H1 (cell line): ENCODE measurements at regions not wholly inside any gene's neighbourhood (a gene's known extent, or its start where the extent isn't known, plus 50 kb on each side); places are given as distances from the start of the nearest gene placed in this dataset.

ENCODE experiments used
- CTCF ChIA-PET: fragments of 300-600 bp; sonication (Branson Sonifier 250); formaldehyde crosslinking; loops from one replicate; lab custom pipeline; 2021; ENCODE audit not compliant: partially characterized antibody; lab: Charles Lee
- POLR2A ChIA-PET: fragments of 300-600 bp; sonication (Branson Sonifier 250); formaldehyde crosslinking; loops from one replicate; lab custom pipeline; 2021; ENCODE audit warnings: inconsistent platforms; ENCODE audit not compliant: partially characterized antibody; lab: Charles Lee
- DNase-seq, 2 experiments: peaks; one replicate each; pipeline versions ENCODE4 v3.0.0 to v3.0.0-alpha.2; 2010 to 2022; ENCODE audit warnings: low spot score in 2 of 2, low read depth in 1 of 2, mixed read lengths in 1 of 2
- FAIRE-seq: peaks from 2 replicates; lab custom pipeline; 2011; peaks lifted over from hg19 to GRCh38; lab: Jason Lieb, UNC
- H2AFZ ChIP-seq: 2 replicates; pipeline ENCODE4 v1.8.1; 2012; ENCODE audit warnings: low read length, inconsistent platforms
- H2AK5ac ChIP-seq: 2 replicates; pipeline ENCODE4 v1.6.1; 2013; ENCODE audit warnings: low read depth, low read length
- H2BK120ac ChIP-seq: replicated peaks from 2 replicates; pipeline ENCODE3; 2013; ENCODE audit warnings: low read depth, low read length, inconsistent platforms
- H2BK12ac ChIP-seq: 2 replicates; pipeline ENCODE4 v1.6.1; 2013; ENCODE audit warnings: low read depth, low read length
- H2BK15ac ChIP-seq: 2 replicates; pipeline ENCODE4 v1.6.1; 2013; ENCODE audit warnings: low read length
- H2BK20ac ChIP-seq: 2 replicates; pipeline ENCODE4 v1.6.1; 2013; ENCODE audit warnings: low read length
- H2BK5ac ChIP-seq: 2 replicates; pipeline ENCODE4 v1.6.1; 2013; ENCODE audit warnings: low read depth, low read length
- H3K14ac ChIP-seq: 2 replicates; pipeline ENCODE4 v1.6.1; 2013; ENCODE audit warnings: inconsistent platforms; ENCODE audit not compliant: insufficient read length
- H3K18ac ChIP-seq: 2 replicates; pipeline ENCODE4 v1.6.1; 2013; ENCODE audit warnings: low read length; ENCODE audit errors: extremely low read depth
- H3K23ac ChIP-seq: 2 replicates; pipeline ENCODE4 v1.6.1; 2013; ENCODE audit warnings: inconsistent platforms; ENCODE audit not compliant: insufficient read length
- H3K23me2 ChIP-seq: 2 replicates; pipeline ENCODE4 v1.6.1; 2013; ENCODE audit warnings: low read depth, low read length
- H3K27ac ChIP-seq: 2 replicates; pipeline ENCODE4 v1.6.1; 2011; ENCODE audit warnings: low read depth, low read length, inconsistent platforms
- H3K27me3 ChIP-seq, 4 experiments: replicated peaks in 1 of 4; 1 replicate in 1 of 4; 2 replicates in 3 of 4; pipeline versions ENCODE4 v1.6.1 to v1.8.1; 2011 to 2013; ENCODE audit warnings: low read length in 3 of 4, mild to moderate bottlenecking in 3 of 4, inconsistent platforms in 2 of 4, mixed read lengths in 2 of 4, moderate library complexity in 1 of 4; ENCODE audit not compliant: control insufficient read depth in 3 of 4, insufficient read depth in 3 of 4; ENCODE audit errors: extremely low read depth in 1 of 4
- H3K36me3 ChIP-seq, 4 experiments: 2 replicates each; pipeline versions ENCODE4 v1.6.1 to v1.8.1; 2011 to 2013; ENCODE audit warnings: mild to moderate bottlenecking in 4 of 4, low read length in 3 of 4, moderate library complexity in 2 of 4, control low read depth in 1 of 4, inconsistent platforms in 1 of 4; ENCODE audit not compliant: insufficient read depth in 4 of 4, control insufficient read depth in 2 of 4
- H3K4ac ChIP-seq: replicated peaks from 2 replicates; pipeline ENCODE3; 2013; ENCODE audit warnings: low read length, low read depth, mixed read lengths, inconsistent platforms; ENCODE audit not compliant: insufficient read length
- H3K4me1 ChIP-seq, 4 experiments: replicated peaks in 1 of 4; 1 replicate in 1 of 4; 2 replicates in 3 of 4; pipeline versions ENCODE4 v1.6.1 to v1.8.1; 2011 to 2013; ENCODE audit warnings: low read length in 3 of 4, inconsistent platforms in 2 of 4, mixed read lengths in 1 of 4; ENCODE audit not compliant: insufficient read depth in 4 of 4, control insufficient read depth in 3 of 4
- H3K4me2 ChIP-seq, 2 experiments: 2 replicates each; pipeline versions ENCODE4 v1.6.1 to v1.8.1; 2011 to 2013; ENCODE audit warnings: low read depth in 2 of 2, low read length in 2 of 2, control low read depth in 1 of 2, inconsistent platforms in 1 of 2, mild to moderate bottlenecking in 1 of 2; ENCODE audit not compliant: insufficient read depth in 1 of 2
- H3K4me3 ChIP-seq, 4 experiments: fragments of 200-600, 300-600 bp in 1 of 4; sonication (generic), shearing (Covaris generic), sonication (Bioruptor Twin) in 1 of 4; 2 replicates each; pipeline versions ENCODE4 v1.5.1 to v1.8.1; 2011 to 2016; ENCODE audit warnings: low read length in 4 of 4, low read depth in 3 of 4, control low read depth in 2 of 4, inconsistent platforms in 2 of 4, mild to moderate bottlenecking in 2 of 4, mixed read lengths in 1 of 4, moderate library complexity in 1 of 4; ENCODE audit not compliant: insufficient read depth in 2 of 4; ENCODE audit errors: extremely low read depth in 1 of 4
- H3K56ac ChIP-seq: replicated peaks from 2 replicates; pipeline ENCODE3; 2013; ENCODE audit warnings: low read depth, mild to moderate bottlenecking, mixed read lengths, low read length, inconsistent platforms; ENCODE audit not compliant: insufficient read length
- H3K79me1 ChIP-seq: 2 replicates; pipeline ENCODE4 v1.6.1; 2013; ENCODE audit warnings: low read depth, low read length, control low read depth
- H3K79me2 ChIP-seq, 2 experiments: 2 replicates each; pipeline versions ENCODE4 v1.6.1 to v1.8.1; 2012 to 2013; ENCODE audit warnings: low read length in 2 of 2, mild to moderate bottlenecking in 2 of 2, inconsistent platforms in 1 of 2; ENCODE audit not compliant: insufficient read depth in 2 of 2, control insufficient read depth in 1 of 2
- H3K9ac ChIP-seq, 4 experiments: replicated peaks in 1 of 4; 1 replicate in 1 of 4; 2 replicates in 3 of 4; pipeline versions ENCODE4 v1.6.1 to v1.8.1; 2011 to 2013; ENCODE audit warnings: low read depth in 3 of 4, low read length in 3 of 4, control low read depth in 2 of 4, mild to moderate bottlenecking in 2 of 4, moderate library complexity in 2 of 4, inconsistent platforms in 1 of 4; ENCODE audit errors: extremely low read depth in 1 of 4
- H3K9me3 ChIP-seq, 2 experiments: 2 replicates each; pipeline versions ENCODE4 v1.6.1 to v1.8.1; 2012 to 2013; ENCODE audit warnings: mild to moderate bottlenecking in 2 of 2, moderate library complexity in 2 of 2, control low read depth in 1 of 2, inconsistent platforms in 1 of 2, low read depth in 1 of 2, low read length in 1 of 2, mixed read lengths in 1 of 2; ENCODE audit not compliant: insufficient read depth in 2 of 2
- H4K20me1 ChIP-seq, 2 experiments: replicated peaks in 1 of 2; 2 replicates each; pipeline versions ENCODE3 to v1.8.1; 2011 to 2013; ENCODE audit warnings: inconsistent platforms in 2 of 2, low read length in 2 of 2, mild to moderate bottlenecking in 1 of 2; ENCODE audit not compliant: insufficient read depth in 2 of 2, control insufficient read depth in 1 of 2
- H4K5ac ChIP-seq: 2 replicates; pipeline ENCODE4 v1.6.1; 2013; ENCODE audit warnings: low read length, low read depth, mixed read lengths, inconsistent platforms; ENCODE audit not compliant: insufficient read length
- H4K8ac ChIP-seq: 2 replicates; pipeline ENCODE4 v1.8.0; 2013; ENCODE audit warnings: mild to moderate bottlenecking, moderate library complexity, low read length, inconsistent platforms; ENCODE audit not compliant: insufficient read depth; ENCODE audit errors: extremely low read depth
- H4K91ac ChIP-seq: replicated peaks from 2 replicates; pipeline ENCODE3; 2013; ENCODE audit warnings: low read length, mixed read lengths, inconsistent platforms; ENCODE audit not compliant: insufficient read length
- CTCF ChIP-seq, 3 experiments: IDR thresholded peaks; 1 replicate in 2 of 3; 2 replicates in 1 of 3; pipeline versions ENCODE4 v1.5.1 to v1.6.1; 2011; ENCODE audit warnings: low read length in 3 of 3, mild to moderate bottlenecking in 3 of 3, inconsistent platforms in 2 of 3, low read depth in 1 of 3, moderate library complexity in 1 of 3; ENCODE audit not compliant: insufficient read depth in 1 of 3; ENCODE audit errors: control extremely low read depth in 1 of 3
- PHF8 ChIP-seq: fragments of 200-600 bp; sonication (generic); conservative IDR thresholded peaks from 2 replicates; pipeline ENCODE4 v1.7.1; 2012; ENCODE audit warnings: low read depth, mild to moderate bottlenecking, inconsistent platforms, low read length, moderate library complexity
- POLR2A ChIP-seq, 2 experiments: IDR thresholded peaks; 1 replicate in 1 of 2; 2 replicates in 1 of 2; pipeline ENCODE4 v1.6.1; 2011; ENCODE audit warnings: low read depth in 2 of 2, low read length in 2 of 2, mild to moderate bottlenecking in 2 of 2; ENCODE audit errors: control extremely low read depth in 1 of 2
- RAD21 ChIP-seq, 2 experiments: IDR thresholded peaks in 1 of 2; conservative IDR thresholded peaks in 1 of 2; 2 replicates each; pipeline ENCODE4 v1.6.1; 2011; ENCODE audit warnings: low read depth in 2 of 2, low read length in 2 of 2, improper control_type of control experiment in 1 of 2, inconsistent platforms in 1 of 2, mild to moderate bottlenecking in 1 of 2, moderate library complexity in 1 of 2
- WGBS, 2 experiments: shearing (Covaris generic) in 1 of 2; methylation state at CpG; one replicate each; pipeline versions ENCODE4 v1.1.6 to v1.1.7; 2013 to 2015; ENCODE audit warnings: low lambda C conversion rate in 2 of 2, mixed read lengths in 2 of 2, inconsistent platforms in 1 of 2, low coverage in 1 of 2, missing lambda C conversion rate in 1 of 2; ENCODE audit not compliant: insufficient replicate concordance in 2 of 2, insufficient coverage in 1 of 2, insufficient read length in 1 of 2; ENCODE audit errors: extremely low coverage in 1 of 2, missing lambda C conversion rate in 1 of 2; 5-methylcytosine and 5-hydroxymethylcytosine counted together

- no peaks in the 10 kb centered on the region for H3K23me2 ChIP-seq
- no peaks in the 10 kb centered on the region for H4K20me1 ChIP-seq
- H3K79me1 ChIP-seq, result no peaks in the 10 kb centered on the region
- peak; percentile 69 to 81 (median 71) for TF ChIP-seq CTCF (IDR thresholded peaks at IDR 0.05; ENCODE audit: control extremely low read depth in 1 of 3, insufficient read depth in 1 of 3, low read depth in 1 of 3, low read length in 3 of 3)
- TF ChIP-seq PHF8, result no peak
- peak; percentile 16 to 42; a peak in 3 of 4 replicates for TF ChIP-seq RAD21 (IDR thresholded peaks at IDR 0.05 in 1 of 2, conservative IDR thresholded peaks at IDR 0.05 in 1 of 2; ENCODE audit: low read depth in 2 of 2, low read length in 2 of 2)
- TF ChIP-seq POLR2A (IDR thresholded peaks at IDR 0.05; ENCODE audit: control extremely low read depth in 1 of 2, low read depth in 2 of 2, low read length in 2 of 2), result no peak
- no peak overlapping the region for H3K4me2 ChIP-seq
- no peak overlapping the region for H4K5ac ChIP-seq
- H2BK20ac ChIP-seq, result no peak overlapping the region
- H2BK15ac ChIP-seq, result no peak overlapping the region
- no peaks in the 10 kb centered on the region for H3K36me3 ChIP-seq
- no peak overlapping the region for H4K8ac ChIP-seq
- H3K56ac ChIP-seq, result no peak overlapping the region
- CTCF ChIA-PET, result interaction anchor here (0.7 to 3.4 kb wide), 40 partner anchors 9 to 193 kb away, joined by 3 to 24 read pairs (median 4); no protein-coding TSS in a partner anchor
- DNase-seq (peak; percentile 21 to 77), FAIRE-seq (no peak)
- H3K18ac ChIP-seq, result no peak overlapping the region
- no peaks in the 10 kb centered on the region for H3K79me2 ChIP-seq
- no peak overlapping the region for H2BK12ac ChIP-seq
- H2AK5ac ChIP-seq, result no peak overlapping the region
- no peak overlapping the region for H3K23ac ChIP-seq
- no peak overlapping the region for H3K14ac ChIP-seq
- H3K4ac ChIP-seq, result no peak overlapping the region
- no peaks in the 10 kb centered on the region for H3K4me1 ChIP-seq
- no peaks in the 10 kb centered on the region for H3K27me3 ChIP-seq
- no peak overlapping the region for H4K91ac ChIP-seq
- H2BK120ac ChIP-seq, result no peak overlapping the region
- no peak overlapping the region for H3K27ac ChIP-seq
- no peak overlapping the region for H2BK5ac ChIP-seq
- H2AFZ ChIP-seq, result no peak overlapping the region
- POLR2A ChIA-PET, result interaction anchor here (0.8 to 1.2 kb wide), 2 partner anchors 44 to 68 kb away, joined by 3 read pairs; no protein-coding TSS in a partner anchor
- no peak overlapping the region for H3K4me3 ChIP-seq
- 75% methylated on average over 4 of the region's 4 CpGs; no CpG with 5 or more reads in 1 of the 2 experiments for WGBS, 2 experiments
- no peak overlapping the region for H3K9ac ChIP-seq
- no peaks in the 10 kb centered on the region; a peak in 1 of 4 replicates for H3K9me3 ChIP-seq
Measured at GRCh38 chr6:166076625-166077024, 91.0 kb downstream of the TBXT start.
